Esophagus muscularis mucosa (tissue), 4 donors: ENCODE measurements at regions not wholly inside any gene's neighbourhood (a gene's known extent, or its start where the extent isn't known, plus 50 kb on each side); places are given as distances from the start of the nearest gene placed in this dataset.
"Not testable (repeated sequence)": the region's sequence is repeated elsewhere in the genome, so short reads cannot be mapped to it uniquely, and the experiment has no call there.

Experiments used
- DNase-seq: peaks from one replicate; pipeline ENCODE4 v3.0.0-alpha.2; 2017; ENCODE audit errors: extremely low spot score
- H3K27ac ChIP-seq, 4 donors: fragments of 200-600 bp; sonication (generic); replicated peaks in 1 of 4; 1 replicate in 3 of 4; 2 replicates in 1 of 4; pipeline ENCODE4 v1.5.1; 2016 to 2019; ENCODE audit warnings: mild to moderate bottlenecking in 1 of 4
- H3K27me3 ChIP-seq, 4 donors: fragments of 200-600 bp; sonication (generic); one replicate each; pipeline versions ENCODE4 v1.5.1 to v1.6.0; 2016 to 2019
- H3K36me3 ChIP-seq, 4 donors: fragments of 200-600 bp; sonication (generic); one replicate each; pipeline ENCODE4 v1.5.1; 2016 to 2019
- H3K4me1 ChIP-seq, 4 donors: fragments of 200-600 bp; sonication (generic); one replicate each; pipeline ENCODE4 v1.5.1; 2016 to 2019
- H3K4me3 ChIP-seq, 4 donors: fragments of 200-600 bp; sonication (generic); 1 replicate in 2 of 4; 2 replicates in 2 of 4; pipeline ENCODE4 v1.5.1; 2016 to 2019; ENCODE audit warnings: mild to moderate bottlenecking in 4 of 4, moderate library complexity in 1 of 4
- H3K9me3 ChIP-seq, 4 donors: fragments of 200-600 bp; sonication (generic); 1 replicate in 3 of 4; 2 replicates in 1 of 4; pipeline ENCODE4 v1.5.1; 2016 to 2019
- CTCF ChIP-seq, 3 experiments: fragments of 200-600 bp in 2 of 3; fragments of 450-650 bp in 1 of 3; sonication (generic) in 2 of 3; IDR thresholded peaks; one replicate each; pipeline ENCODE4 v1.5.1; 2017 to 2019; ENCODE audit warnings: antibody characterized with exemption in 3 of 3, mild to moderate bottlenecking in 2 of 3, moderate library complexity in 1 of 3
- EP300 ChIP-seq: sonication (generic); formaldehyde crosslinking; IDR thresholded peaks from one replicate; pipeline ENCODE4 v1.6.1; 2017; ENCODE audit warnings: antibody characterized with exemption
- POLR2A ChIP-seq: fragments of 450-650 bp; IDR thresholded peaks from one replicate; pipeline ENCODE4 v1.6.1; 2017; ENCODE audit warnings: antibody characterized with exemption, moderate library complexity, mild to moderate bottlenecking, low read depth
- POLR2AphosphoS5 ChIP-seq, 2 donors: sonication (generic); formaldehyde crosslinking; IDR thresholded peaks; one replicate each; pipeline ENCODE4 v1.6.1; 2017; ENCODE audit warnings: antibody characterized with exemption in 2 of 2
- WGBS: methylation state at CpG from one replicate; pipeline ENCODE4 v1.1.5; 2018; 5-methylcytosine and 5-hydroxymethylcytosine counted together
- intact Hi-C: fragments of 100-400 bp; cut with DNase I; formaldehyde crosslinking; loops from one replicate; pipeline ENCODE4 v1.15.1; 2023

DNA sequence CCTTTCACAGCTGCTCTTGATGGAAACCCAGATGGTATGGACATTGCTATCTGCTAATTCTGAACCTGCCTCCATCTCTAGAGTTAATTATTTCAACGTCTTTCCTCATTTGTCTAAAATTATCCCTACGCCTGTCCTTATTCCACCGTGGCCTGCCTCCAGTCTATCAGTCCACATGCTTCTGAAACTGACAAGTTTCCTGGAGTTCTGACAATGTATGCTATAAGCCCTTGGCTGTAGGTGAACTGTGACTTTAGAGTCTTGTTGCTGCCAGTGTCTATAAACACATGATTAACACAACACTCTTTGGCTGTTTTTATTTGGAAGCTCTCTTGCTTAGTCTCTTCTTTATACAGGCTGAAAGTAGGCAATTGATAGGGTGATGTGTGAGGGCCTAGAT is 1052.9 kb downstream of the TMTC2 start:
- intact Hi-C loops, result no loop called here
- H3K4me3 ChIP-seq, result no peak overlapping the region
- no peaks in the 10 kb centered on the region for H3K27me3 ChIP-seq
- H3K27ac ChIP-seq, result no peak overlapping the region
- no peak for DNase-seq
- 57% methylated on average over 3 of the region's 3 CpGs for WGBS
- no peaks in the 10 kb centered on the region for H3K4me1 ChIP-seq
- TF ChIP-seq EP300 (no peak), CTCF (IDR thresholded peaks at IDR 0.05) (no peak), POLR2A (no peak), POLR2AphosphoS5 (IDR thresholded peaks at IDR 0.05) (no peak)
- no peaks in the 10 kb centered on the region for H3K9me3 ChIP-seq
- H3K36me3 ChIP-seq, result no peaks in the 10 kb centered on the region

DNA sequence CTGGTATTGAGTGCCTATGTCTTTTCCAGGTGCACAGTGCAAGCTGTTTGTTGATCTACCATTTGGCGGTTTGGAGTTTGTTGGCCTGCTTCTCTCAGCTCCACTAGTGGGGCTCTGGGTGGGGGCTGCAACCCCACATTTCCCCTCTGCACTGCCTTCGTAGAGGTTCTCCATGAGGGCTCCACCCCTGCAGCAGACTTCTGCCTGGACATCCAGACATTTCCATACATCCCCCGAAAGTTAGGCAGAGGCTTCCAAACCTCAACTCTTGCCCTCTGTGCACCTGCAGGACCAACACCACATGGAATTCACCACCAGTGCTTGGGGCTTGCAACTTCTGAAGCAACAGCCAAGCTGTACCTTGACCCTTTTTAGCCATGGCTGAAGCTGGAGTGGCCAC is 1024.1 kb downstream of the TMTC2 start:
- Histone ChIP-seq H3K4me3 (no peak overlapping the region), H3K27ac (no peak overlapping the region), H3K36me3 (no peaks in the 10 kb centered on the region), H3K4me1 (no peaks in the 10 kb centered on the region), H3K9me3 (peaks cover 0 to 21% (median 6%) of the 10 kb centered on the region in 4 donors), H3K27me3 (no peaks in the 10 kb centered on the region)
- intact Hi-C loops, result no loop called here
- TF ChIP-seq POLR2AphosphoS5 (IDR thresholded peaks at IDR 0.05) (no peak), POLR2A (no peak), CTCF (IDR thresholded peaks at IDR 0.05) (no peak), EP300 (no peak)
- WGBS, result 81% methylated on average over 3 of the region's 3 CpGs
- DNase-seq, result no peak

GRCh38 chr12:83709899-83710298 is 1023.2 kb downstream of the TMTC2 start:
- DNase-seq, result no peak
- TF ChIP-seq CTCF (IDR thresholded peaks at IDR 0.05) (no peak), EP300 (no peak), POLR2A (no peak), POLR2AphosphoS5 (IDR thresholded peaks at IDR 0.05) (no peak)
- Histone ChIP-seq H3K4me3 (no peak overlapping the region), H3K27ac (no peak overlapping the region), H3K36me3 (no peaks in the 10 kb centered on the region), H3K9me3 (peaks cover 0 to 21% (median 6%) of the 10 kb centered on the region in 4 donors), H3K27me3 (no peaks in the 10 kb centered on the region), H3K4me1 (no peaks in the 10 kb centered on the region)
- intact Hi-C loops, result no loop called here

GRCh38 chr12:83700838-83701237 is 1014.1 kb downstream of the TMTC2 start:
- H3K27ac ChIP-seq, result no peak overlapping the region
- H3K9me3 ChIP-seq, result no peaks in the 10 kb centered on the region
- no peak overlapping the region for H3K4me3 ChIP-seq
- no peaks in the 10 kb centered on the region for H3K27me3 ChIP-seq
- no peak for DNase-seq
- H3K4me1 ChIP-seq, result no peaks in the 10 kb centered on the region
- TF ChIP-seq POLR2AphosphoS5 (IDR thresholded peaks at IDR 0.05) (no peak), CTCF (IDR thresholded peaks at IDR 0.05) (no peak), EP300 (no peak), POLR2A (no peak)
- 73% methylated on average over 2 of the region's 2 CpGs for WGBS
- no peaks in the 10 kb centered on the region for H3K36me3 ChIP-seq
- intact Hi-C loops, result no loop called here

DNA sequence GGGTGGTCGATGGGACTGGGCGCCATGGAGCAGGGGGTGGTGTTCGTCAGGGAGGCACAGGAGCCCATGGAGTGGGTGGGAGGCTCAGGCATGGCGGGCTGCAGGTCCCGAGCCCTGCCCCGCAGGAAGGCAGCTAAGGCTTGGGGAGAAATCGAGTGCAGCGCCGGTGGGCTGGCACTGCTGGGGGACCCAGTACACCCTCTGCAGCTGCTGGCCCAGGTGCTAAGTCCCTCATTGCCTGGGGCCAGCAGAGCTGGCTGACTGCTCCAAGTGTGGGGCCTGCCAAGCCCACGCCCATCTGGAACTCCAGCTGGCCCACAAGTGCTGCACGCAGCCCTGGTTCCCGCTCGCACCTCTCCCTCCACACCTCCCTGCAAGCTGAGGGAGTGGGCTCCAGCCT is 1009.6 kb downstream of the TMTC2 start:
- DNase-seq, H3K27me3 ChIP-seq, H3K36me3 ChIP-seq, intact Hi-C loops, H3K4me3 ChIP-seq, H3K4me1 ChIP-seq, H3K9me3 ChIP-seq, H3K27ac ChIP-seq: not testable (repeated sequence)
- 90% methylated on average over 5 of the region's 13 CpGs for WGBS
